ENCODE measurements at regions not wholly inside any gene's neighbourhood (a gene's known extent, or its start where the extent isn't known, plus 50 kb on each side); places are given as distances from the start of the nearest gene placed in this dataset.
"Not testable (repeated sequence)": the region's sequence is repeated elsewhere in the genome, so short reads cannot be mapped to it uniquely, and the experiment has no call there.

GRCh38 chr13:87169337-87169736, 501.8 kb upstream of the SLITRK5 start:
- no peak overlapping the region for H3K4me3 ChIP-seq
- no peaks in the 10 kb centered on the region for H3K36me3 ChIP-seq
- H3K27ac ChIP-seq, result no peak overlapping the region
- H3K9me3 ChIP-seq, result no peaks in the 10 kb centered on the region
- no peak for DNase-seq (ENCODE audit: low spot score)
- intact Hi-C loops (cut with DNase I), result no loop called here
- no peaks in the 10 kb centered on the region for H3K4me1 ChIP-seq (replicated peaks)
- H3K27me3 ChIP-seq (replicated peaks; ENCODE audit: insufficient read depth), result no peaks in the 10 kb centered on the region
- 97% methylated on average over 2 of the region's 2 CpGs for WGBS
- TF ChIP-seq CTCF (IDR thresholded peaks at IDR 0.05) (no peak), POLR2AphosphoS5 (IDR thresholded peaks at IDR 0.05) (no peak), POLR2A (IDR thresholded peaks at IDR 0.05) (no peak)

GRCh38 chr13:87172166-87172835, 498.9 kb upstream of the SLITRK5 start:
- TF ChIP-seq POLR2AphosphoS5 (IDR thresholded peaks at IDR 0.05), result no peak
- no peak for TF ChIP-seq CTCF (IDR thresholded peaks at IDR 0.05)
- no peak for TF ChIP-seq POLR2A (IDR thresholded peaks at IDR 0.05)
- WGBS, result 57% methylated on average over 7 of the region's 7 CpGs
- H3K4me3 ChIP-seq, result no peak overlapping the region
- intact Hi-C loops (cut with DNase I), result no loop called here
- H3K27me3 ChIP-seq (replicated peaks; ENCODE audit: insufficient read depth), result no peaks in the 10 kb centered on the region
- H3K36me3 ChIP-seq, result no peaks in the 10 kb centered on the region
- H3K27ac ChIP-seq, result no peak overlapping the region
- H3K4me1 ChIP-seq (replicated peaks), result no peaks in the 10 kb centered on the region
- DNase-seq (ENCODE audit: low spot score), result no peak
- no peaks in the 10 kb centered on the region for H3K9me3 ChIP-seq

- 96% methylated on average over 6 of the region's 6 CpGs for WGBS
These were observed 486.0 kb upstream of the SLITRK5 start for GRCh38 chr13:87185138-87185537.

GRCh38 chr13:87186647-87187046, 484.5 kb upstream of the SLITRK5 start:
- H3K27ac ChIP-seq; H3K27me3 ChIP-seq (replicated peaks; ENCODE audit: insufficient read depth); intact Hi-C loops (cut with DNase I); DNase-seq (ENCODE audit: low spot score); H3K9me3 ChIP-seq; H3K36me3 ChIP-seq; H3K4me3 ChIP-seq; H3K4me1 ChIP-seq (replicated peaks): not testable (repeated sequence)
- WGBS, result 81% methylated on average over 4 of the region's 4 CpGs

More at GRCh38 chr13:87185138-87185537, 486.0 kb upstream of the SLITRK5 start:
- H3K9me3 ChIP-seq; H3K27ac ChIP-seq; H3K36me3 ChIP-seq; H3K27me3 ChIP-seq (replicated peaks; ENCODE audit: insufficient read depth); DNase-seq (ENCODE audit: low spot score); intact Hi-C loops (cut with DNase I); H3K4me3 ChIP-seq; H3K4me1 ChIP-seq (replicated peaks): not testable (repeated sequence)

- intact Hi-C loops (cut with DNase I); H3K4me3 ChIP-seq; H3K9me3 ChIP-seq; H3K4me1 ChIP-seq (replicated peaks); H3K27ac ChIP-seq; DNase-seq (ENCODE audit: low spot score); H3K36me3 ChIP-seq; H3K27me3 ChIP-seq (replicated peaks; ENCODE audit: insufficient read depth): not testable (repeated sequence)
- WGBS, result 64% methylated on average over 8 of the region's 8 CpGs
These were observed 479.7 kb upstream of the SLITRK5 start for GRCh38 chr13:87191485-87191884.

- no peaks in the 10 kb centered on the region for H3K36me3 ChIP-seq
- H3K4me3 ChIP-seq, result no peak overlapping the region
- TF ChIP-seq POLR2AphosphoS5 (IDR thresholded peaks at IDR 0.05) (no peak), POLR2A (IDR thresholded peaks at IDR 0.05) (no peak), CTCF (IDR thresholded peaks at IDR 0.05) (no peak)
- 12% methylated on average over 3 of the region's 3 CpGs for WGBS
- no peaks in the 10 kb centered on the region for H3K27me3 ChIP-seq (replicated peaks; ENCODE audit: insufficient read depth)
- no peak overlapping the region for H3K27ac ChIP-seq
- intact Hi-C loops (cut with DNase I), result no loop called here
- DNase-seq (ENCODE audit: low spot score), result no peak
- H3K4me1 ChIP-seq (replicated peaks), result no peaks in the 10 kb centered on the region
- H3K9me3 ChIP-seq, result no peaks in the 10 kb centered on the region
These were observed 472.8 kb upstream of the SLITRK5 start for GRCh38 chr13:87198371-87198770.
